ENCODE measurements at regions not wholly inside any gene's neighbourhood (a gene's known extent, or its start where the extent isn't known, plus 50 kb on each side); places are given as distances from the start of the nearest gene placed in this dataset.
"Not testable (repeated sequence)": the region's sequence is repeated elsewhere in the genome, so short reads cannot be mapped to it uniquely, and the experiment has no call there.

GRCh38 chr7:146017366-146017765, 99.2 kb upstream of the CNTNAP2 start:
- TF ChIP-seq ZNF354B (CRISPR knock-in tag; IDR thresholded peaks at IDR 0.05) (peak; percentile 5; the same call in 1 of the 2 replicates), ZNF507 (tag; conservative IDR thresholded peaks at IDR 0.05) (peak; percentile 91)

GRCh38 chr7:146014154-146014553, 102.4 kb upstream of the CNTNAP2 start:
- DNase-seq (ENCODE audit: extremely low read depth in 1 of 4, low spot score in 3 of 4); H3K4me2 ChIP-seq (ENCODE audit: insufficient read depth, low read length); H3K9me1 ChIP-seq (ENCODE audit: control insufficient read depth, insufficient read depth, low read length); H3K9ac ChIP-seq (ENCODE audit: insufficient read depth in 1 of 2, low read depth in 2 of 2, low read length in 2 of 2); FAIRE-seq; POLR2A ChIA-PET; H3K79me2 ChIP-seq (ENCODE audit: control insufficient read depth, insufficient read depth, low read length); in situ Hi-C loops (cut with MboI); H4K20me1 ChIP-seq (replicated peaks; ENCODE audit: control insufficient read depth, insufficient read depth, low read length); CTCF ChIA-PET (ENCODE audit: low intra/inter-chr PET ratio); H3K9me3 ChIP-seq (replicated peaks; ENCODE audit: control insufficient read depth, insufficient read depth, low read depth, low read length); BruUV-seq (replicated peaks); ATAC-seq; intact Hi-C loops (cut with micrococcal nuclease); H3K27me3 ChIP-seq (ENCODE audit: control insufficient read depth in 2 of 2, insufficient read depth in 2 of 2, low read length in 2 of 2); H3K36me3 ChIP-seq (ENCODE audit: control insufficient read depth, insufficient read depth, low read length); H3K4me3 ChIP-seq; H3K4me1 ChIP-seq (replicated peaks in 1 of 2; ENCODE audit: control insufficient read depth in 2 of 2, insufficient read depth in 2 of 2, low read length in 2 of 2); H3K27ac ChIP-seq (ENCODE audit: extremely low read depth, low read depth, low read length); H2AFZ ChIP-seq (ENCODE audit: low read depth, low read length): not testable (repeated sequence)
- TF ChIP-seq AFF1 (IDR thresholded peaks at IDR 0.05; ENCODE audit: low read depth in 1 of 2, partially characterized antibody in 2 of 2), result peak in 1 of 2 experiments; percentile 95
- 100% methylated on average over 1 of the region's 2 CpGs for WGBS (ENCODE audit: insufficient coverage, low coverage, missing lambda C conversion rate)

More at GRCh38 chr7:146017366-146017765, 99.2 kb upstream of the CNTNAP2 start:
- H4K20me1 ChIP-seq (replicated peaks; ENCODE audit: control insufficient read depth, insufficient read depth, low read length); BruUV-seq (replicated peaks); intact Hi-C loops (cut with micrococcal nuclease); H2AFZ ChIP-seq (ENCODE audit: low read depth, low read length); H3K4me3 ChIP-seq; H3K27ac ChIP-seq (ENCODE audit: extremely low read depth, low read depth, low read length); FAIRE-seq; H3K36me3 ChIP-seq (ENCODE audit: control insufficient read depth, insufficient read depth, low read length); H3K9me3 ChIP-seq (replicated peaks; ENCODE audit: control insufficient read depth, insufficient read depth, low read depth, low read length); H3K9ac ChIP-seq (ENCODE audit: insufficient read depth in 1 of 2, low read depth in 2 of 2, low read length in 2 of 2); in situ Hi-C loops (cut with MboI); H3K4me2 ChIP-seq (ENCODE audit: insufficient read depth, low read length); H3K9me1 ChIP-seq (ENCODE audit: control insufficient read depth, insufficient read depth, low read length); H3K27me3 ChIP-seq (ENCODE audit: control insufficient read depth in 2 of 2, insufficient read depth in 2 of 2, low read length in 2 of 2); POLR2A ChIA-PET; ATAC-seq; DNase-seq (ENCODE audit: extremely low read depth in 1 of 4, low spot score in 3 of 4); H3K4me1 ChIP-seq (replicated peaks in 1 of 2; ENCODE audit: control insufficient read depth in 2 of 2, insufficient read depth in 2 of 2, low read length in 2 of 2); CTCF ChIA-PET (ENCODE audit: low intra/inter-chr PET ratio): not testable (repeated sequence)
- whole genome bisulfite sequencing (ENCODE audit: insufficient coverage, low coverage, missing lambda C conversion rate), result 62% methylated on average over 4 of the region's 5 CpGs
- H3K79me2 ChIP-seq (ENCODE audit: control insufficient read depth, insufficient read depth, low read length), result peaks cover 15% of the 10 kb centered on the region

Data from K562 (cell line).